ENCODE measurements at regions not wholly inside any gene's neighbourhood (a gene's known extent, or its start where the extent isn't known, plus 50 kb on each side); places are given as distances from the start of the nearest gene placed in this dataset.
"Not testable (repeated sequence)": the region's sequence is repeated elsewhere in the genome, so short reads cannot be mapped to it uniquely, and the experiment has no call there.

GRCh38 chr16:65735615-65736014 is 613.8 kb upstream of the CDH11 start:
- not testable (repeated sequence) for TF ChIP-seq CTCF, EP300, POLR2A, POLR2AphosphoS5 (IDR thresholded peaks at IDR 0.05)
